Left hindlimb (tissue), 1 donor: ENCODE measurements at regions not wholly inside any gene's neighbourhood (a gene's known extent, or its start where the extent isn't known, plus 50 kb on each side); places are given as distances from the start of the nearest gene placed in this dataset.
"Not testable (repeated sequence)": the region's sequence is repeated elsewhere in the genome, so short reads cannot be mapped to it uniquely, and the experiment has no call there.

ENCODE experiments used
- DNase-seq: peaks from one replicate; pipeline ENCODE4 v3.0.0-alpha.2; 2018

GRCh38 chr19:56894626-56895025, 54.1 kb upstream of the PEG3 start:
- no peak for DNase-seq

GRCh38 chr19:56896095-56896494, 55.6 kb upstream of the PEG3 start:
- no peak for DNase-seq

GRCh38 chr19:56899943-56900342, 59.4 kb upstream of the PEG3 start:
- DNase-seq, result no peak

GRCh38 chr19:56900573-56901097, 60.1 kb upstream of the PEG3 start:
- peak; percentile 96 for DNase-seq

GRCh38 chr19:56905631-56906150, 65.2 kb upstream of the PEG3 start:
- DNase-seq, result peak; percentile 90

- DNase-seq, result no peak
These were observed 72.0 kb upstream of the PEG3 start for GRCh38 chr19:56912401-56913112.

GRCh38 chr19:56913113-56913455, 72.6 kb upstream of the PEG3 start:
- not testable (repeated sequence) for DNase-seq

GRCh38 chr19:56916528-56916927, 76.0 kb upstream of the PEG3 start:
- no peak for DNase-seq

- DNase-seq, result no peak
These were observed 77.0 kb upstream of the PEG3 start for GRCh38 chr19:56917529-56917928.

GRCh38 chr19:56917998-56918397, 77.5 kb upstream of the PEG3 start:
- no peak for DNase-seq

GRCh38 chr19:56918682-56919307, 78.3 kb upstream of the PEG3 start:
- DNase-seq, result no peak

- no peak for DNase-seq
These were observed 78.9 kb upstream of the PEG3 start for GRCh38 chr19:56919308-56919995.

GRCh38 chr19:56926094-56926493, 85.6 kb upstream of the PEG3 start:
- not testable (repeated sequence) for DNase-seq

GRCh38 chr19:56927294-56927693, 86.8 kb upstream of the PEG3 start:
- DNase-seq, result no peak

GRCh38 chr19:56927791-56928207, 87.3 kb upstream of the PEG3 start:
- no peak for DNase-seq

GRCh38 chr19:56930647-56931535, 90.4 kb upstream of the PEG3 start:
- no peak for DNase-seq

- no peak for DNase-seq
These were observed 92.6 kb upstream of the PEG3 start for GRCh38 chr19:56933014-56933705.

GRCh38 chr19:56934438-56935090, 94.0 kb upstream of the PEG3 start:
- DNase-seq, result no peak

- DNase-seq, result no peak
These were observed 99.4 kb upstream of the PEG3 start for GRCh38 chr19:56939951-56940350.

GRCh38 chr19:56942756-56943155, 102.2 kb upstream of the PEG3 start:
- DNase-seq, result peak; percentile 70

- peak; percentile 64 for DNase-seq
These were observed 105.6 kb upstream of the PEG3 start for GRCh38 chr19:56946159-56946558.
